AG09309 (cell line): ENCODE measurements at regions not wholly inside any gene's neighbourhood (a gene's known extent, or its start where the extent isn't known, plus 50 kb on each side); places are given as distances from the start of the nearest gene placed in this dataset.

Experiments
- DNase-seq: peaks from one replicate; pipeline ENCODE4 v3.0.0-alpha.2; 2010; ENCODE audit warnings: low read depth
- H3K4me3 ChIP-seq: 2 replicates; pipeline ENCODE4 v1.5.1; 2011; ENCODE audit warnings: mild to moderate bottlenecking, low read depth, low read length, moderate library complexity; ENCODE audit not compliant: control insufficient read depth
- TF ChIP-seq, protein P1 (sequence below): IDR thresholded peaks from 2 replicates; pipeline ENCODE4 v1.5.1; 2011; ENCODE audit warnings: mild to moderate bottlenecking, low read depth, low read length, inconsistent platforms; ENCODE audit not compliant: insufficient read depth, control insufficient read depth; ENCODE audit errors: missing control alignments

DNA sequence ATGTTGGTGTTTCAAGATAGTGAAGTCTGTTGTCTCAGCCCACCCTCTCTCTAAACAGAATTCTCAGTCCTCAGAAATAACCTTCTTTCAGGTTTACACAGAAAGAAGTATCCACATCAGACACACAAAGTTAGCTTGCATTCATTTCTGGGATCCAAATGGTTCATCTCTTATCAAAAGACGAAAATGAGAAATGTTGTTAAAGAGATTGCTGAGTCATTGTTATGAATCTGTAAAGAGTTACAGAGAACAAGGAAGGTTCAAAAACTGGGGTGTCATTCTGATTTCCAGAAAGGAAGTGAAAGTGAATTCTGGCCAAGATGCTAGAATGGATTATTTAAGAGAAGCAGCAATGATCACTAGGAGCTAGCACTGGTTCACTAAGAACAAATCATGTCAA lies 90.5 kb upstream of the ATXN1 start:
- no peak overlapping the region for H3K4me3 ChIP-seq
- TF ChIP-seq, protein P1, sequence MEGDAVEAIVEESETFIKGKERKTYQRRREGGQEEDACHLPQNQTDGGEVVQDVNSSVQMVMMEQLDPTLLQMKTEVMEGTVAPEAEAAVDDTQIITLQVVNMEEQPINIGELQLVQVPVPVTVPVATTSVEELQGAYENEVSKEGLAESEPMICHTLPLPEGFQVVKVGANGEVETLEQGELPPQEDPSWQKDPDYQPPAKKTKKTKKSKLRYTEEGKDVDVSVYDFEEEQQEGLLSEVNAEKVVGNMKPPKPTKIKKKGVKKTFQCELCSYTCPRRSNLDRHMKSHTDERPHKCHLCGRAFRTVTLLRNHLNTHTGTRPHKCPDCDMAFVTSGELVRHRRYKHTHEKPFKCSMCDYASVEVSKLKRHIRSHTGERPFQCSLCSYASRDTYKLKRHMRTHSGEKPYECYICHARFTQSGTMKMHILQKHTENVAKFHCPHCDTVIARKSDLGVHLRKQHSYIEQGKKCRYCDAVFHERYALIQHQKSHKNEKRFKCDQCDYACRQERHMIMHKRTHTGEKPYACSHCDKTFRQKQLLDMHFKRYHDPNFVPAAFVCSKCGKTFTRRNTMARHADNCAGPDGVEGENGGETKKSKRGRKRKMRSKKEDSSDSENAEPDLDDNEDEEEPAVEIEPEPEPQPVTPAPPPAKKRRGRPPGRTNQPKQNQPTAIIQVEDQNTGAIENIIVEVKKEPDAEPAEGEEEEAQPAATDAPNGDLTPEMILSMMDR, result no peak
- no peak for DNase-seq

DNA sequence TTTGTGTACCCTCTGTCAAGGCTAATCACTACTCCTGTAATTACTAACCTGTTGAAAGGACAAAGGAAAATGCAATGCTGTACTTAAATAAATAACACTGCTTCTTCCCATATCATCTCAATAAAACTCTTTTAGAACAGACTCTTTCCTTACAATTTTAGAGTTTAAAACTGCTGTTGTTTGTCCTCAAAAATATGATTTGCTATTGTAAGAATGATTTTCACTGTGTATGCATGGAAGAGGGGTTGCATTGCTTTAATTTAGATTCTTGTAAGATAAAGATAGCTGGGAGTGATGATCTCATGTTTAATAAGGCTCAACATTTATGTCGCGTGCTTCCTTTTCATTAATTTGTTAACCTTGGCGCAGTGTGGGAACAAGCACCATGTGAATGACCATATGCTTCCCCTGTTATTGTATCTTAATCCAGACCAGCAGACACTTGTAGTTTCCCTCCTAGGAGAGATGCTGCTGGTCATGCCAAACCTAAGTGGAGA lies 89.8 kb upstream of the ATXN1 start:
- no peak for DNase-seq
- TF ChIP-seq, protein P1, result no peak
- no peak overlapping the region for H3K4me3 ChIP-seq

GRCh38 chr6:16850681-16851026 lies 89.4 kb upstream of the ATXN1 start:
- DNase-seq, result no peak
- no peak overlapping the region for H3K4me3 ChIP-seq
- TF ChIP-seq, protein P1, result no peak

GRCh38 chr6:16849988-16850680 lies 88.9 kb upstream of the ATXN1 start:
- DNase-seq, result no peak
- no peak overlapping the region for H3K4me3 ChIP-seq

GRCh38 chr6:16849280-16849987 lies 88.2 kb upstream of the ATXN1 start:
- H3K4me3 ChIP-seq, result no peak overlapping the region
- TF ChIP-seq, protein P1, result no peak
- peak; percentile 66 for DNase-seq

More at GRCh38 chr6:16849988-16850680, 88.9 kb upstream of the ATXN1 start:
- TF ChIP-seq, protein P1, result no peak

GRCh38 chr6:16846399-16846778 lies 85.1 kb upstream of the ATXN1 start:
- TF ChIP-seq, protein P1, result no peak
- DNase-seq, result no peak
- no peak overlapping the region for H3K4me3 ChIP-seq
